HFFc6 (cell line): ENCODE measurements at regions not wholly inside any gene's neighbourhood (a gene's known extent, or its start where the extent isn't known, plus 50 kb on each side); places are given as distances from the start of the nearest gene placed in this dataset.
A peak's percentile ranks its signal among the peaks of the same experiment; 100 is the strongest.

ENCODE experiments used
- DNase-seq: peaks from one replicate; pipeline ENCODE4 v3.0.0-alpha.2; 2018
- H3K27ac Mint-ChIP-seq: 2 replicates; pipeline ENCODE4 v1.8.0; 2020; ENCODE audit warnings: mild to moderate bottlenecking, mixed read lengths
- H3K27me3 Mint-ChIP-seq: 2 replicates; pipeline ENCODE4 v1.8.0; 2021; ENCODE audit warnings: mild to moderate bottlenecking, moderate library complexity, mixed read lengths; ENCODE audit not compliant: insufficient read depth
- H3K36me3 Mint-ChIP-seq: 2 replicates; pipeline ENCODE4 v1.8.0; 2021; ENCODE audit warnings: low read depth, mixed read lengths
- H3K4me1 Mint-ChIP-seq: 2 replicates; pipeline ENCODE4 v1.8.0; 2020; ENCODE audit warnings: low read depth, mixed read lengths
- H3K4me3 Mint-ChIP-seq: 2 replicates; pipeline ENCODE4 v1.8.0; 2020; ENCODE audit warnings: mild to moderate bottlenecking, moderate library complexity, mixed read lengths
- H3K9me3 Mint-ChIP-seq: 2 replicates; pipeline ENCODE4 v1.8.0; 2020; ENCODE audit warnings: mild to moderate bottlenecking, mixed read lengths
- CTCF ChIP-seq: fragments of 200-600 bp; sonication (generic); IDR thresholded peaks from 2 replicates; pipeline ENCODE4 v1.5.0; 2021; ENCODE audit warnings: antibody characterized with exemption, mild to moderate bottlenecking

DNA sequence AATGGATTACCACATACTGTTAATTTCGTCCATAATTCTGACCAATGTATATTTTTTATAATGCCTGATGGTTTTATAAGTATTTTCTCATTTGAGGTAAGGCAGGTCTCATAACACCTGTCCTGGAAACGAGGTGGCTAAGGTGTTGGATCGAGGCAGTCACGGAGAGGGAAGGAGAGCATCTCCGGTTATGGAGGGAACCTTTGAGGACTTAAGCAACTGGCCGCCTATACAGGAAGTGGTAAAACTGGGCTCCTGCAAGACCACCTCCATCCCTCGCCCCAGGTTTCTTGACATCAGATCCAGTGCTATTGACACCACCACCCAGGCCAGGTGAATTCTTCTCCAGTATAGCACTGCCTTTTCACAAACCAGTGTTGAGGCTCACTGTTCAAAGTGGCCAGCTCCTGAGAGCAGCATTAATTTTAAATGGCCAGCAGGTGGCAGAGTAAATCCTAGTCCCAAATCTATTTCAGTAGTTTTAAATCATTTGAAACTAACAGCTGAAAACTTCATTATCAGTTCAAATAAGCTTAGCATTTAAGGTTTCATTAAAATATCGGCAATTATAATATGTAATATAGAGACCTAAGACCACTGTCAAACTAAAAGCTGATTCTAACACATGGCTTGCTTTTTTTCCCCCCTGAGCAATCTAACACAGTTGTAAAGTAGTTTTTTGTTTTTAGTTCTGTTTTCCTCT lies 100.8 kb downstream of the PPM1A start:
- TF ChIP-seq CTCF: peak; percentile 88
- Mint-ChIP-seq H3K4me3 (peak overlapping the region; percentile 16; the same call in 1 of the 2 replicates), H3K36me3 (no peaks in the 10 kb centered on the region), H3K4me1 (no peaks in the 10 kb centered on the region; the same call in 1 of the 2 replicates), H3K27me3 (peaks cover 3% of the 10 kb centered on the region), H3K27ac (no peak overlapping the region), H3K9me3 (no peaks in the 10 kb centered on the region)
- DNase-seq: peak; percentile 37

DNA sequence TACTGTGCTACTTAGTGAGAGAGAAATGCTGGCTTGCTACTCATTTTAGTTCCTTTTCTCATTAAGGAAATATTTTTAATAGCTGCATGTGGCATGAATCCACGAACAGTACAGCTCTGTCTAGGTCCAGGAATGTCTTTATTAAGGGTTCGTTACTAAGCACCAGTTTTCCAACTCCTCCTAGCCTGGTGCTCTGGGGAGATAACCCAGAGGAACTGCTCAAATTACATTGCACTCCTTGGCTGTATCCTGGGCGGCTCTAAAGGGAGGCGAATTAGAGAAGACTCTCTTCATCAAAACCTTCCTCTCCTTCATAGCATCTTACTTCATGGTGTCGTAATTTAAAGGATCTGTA lies 101.3 kb downstream of the PPM1A start:
- Mint-ChIP-seq H3K36me3 (no peaks in the 10 kb centered on the region), H3K27me3 (peaks cover 3% of the 10 kb centered on the region), H3K4me1 (no peaks in the 10 kb centered on the region; the same call in 1 of the 2 replicates), H3K4me3 (peak overlapping the region; percentile 16; the same call in 1 of the 2 replicates), H3K9me3 (no peaks in the 10 kb centered on the region), H3K27ac (no peak overlapping the region)
- no peak for DNase-seq
- no peak for TF ChIP-seq CTCF

DNA sequence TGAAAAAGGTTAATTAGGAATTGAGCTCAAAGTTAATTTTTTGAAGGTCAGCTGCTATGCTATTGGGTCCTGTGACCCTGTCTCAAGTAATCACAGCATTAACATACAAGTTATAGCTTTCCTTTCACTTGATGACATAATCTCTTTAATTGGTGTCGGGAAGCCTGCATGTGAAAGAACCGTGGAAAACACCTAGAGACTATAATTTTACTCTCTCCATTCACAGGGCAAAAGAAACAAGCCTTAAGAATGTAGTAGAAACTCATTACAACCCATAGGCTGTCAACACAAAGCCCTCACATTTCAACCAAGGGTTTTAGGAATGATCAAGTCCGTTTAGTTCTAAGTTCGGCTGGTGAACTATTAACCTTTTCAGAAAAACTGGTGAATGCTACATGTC lies 104.4 kb downstream of the PPM1A start:
- Mint-ChIP-seq H3K36me3 (no peaks in the 10 kb centered on the region), H3K27ac (no peak overlapping the region), H3K9me3 (no peaks in the 10 kb centered on the region), H3K4me1 (no peaks in the 10 kb centered on the region; the same call in 1 of the 2 replicates), H3K4me3 (no peak overlapping the region), H3K27me3 (peaks cover 3% of the 10 kb centered on the region)
- no peak for TF ChIP-seq CTCF
- no peak for DNase-seq

DNA sequence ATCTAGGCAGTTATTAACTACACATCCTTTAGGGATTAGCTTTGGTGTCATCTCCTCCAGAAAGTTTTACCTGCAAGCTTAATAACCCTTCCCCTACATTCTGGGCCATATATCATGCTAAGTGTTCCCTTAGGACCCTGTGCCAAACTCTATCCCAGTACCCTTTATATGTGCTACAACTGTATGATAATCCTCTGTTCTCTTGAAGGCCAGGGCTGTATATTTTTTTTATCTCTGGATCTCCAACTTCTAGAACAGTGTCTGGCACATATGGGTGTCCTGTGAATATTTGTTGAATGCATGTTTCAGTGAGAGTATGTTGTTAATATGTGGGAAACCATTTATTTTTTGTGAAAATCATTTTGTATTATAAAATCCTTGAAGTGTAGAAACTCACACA lies 106.7 kb downstream of the PPM1A start:
- no peak for DNase-seq
- Mint-ChIP-seq H3K36me3 (no peaks in the 10 kb centered on the region), H3K27ac (no peak overlapping the region), H3K9me3 (no peaks in the 10 kb centered on the region), H3K4me3 (no peak overlapping the region), H3K27me3 (peaks cover 3% of the 10 kb centered on the region; the same call in 1 of the 2 replicates), H3K4me1 (no peaks in the 10 kb centered on the region)
- no peak for TF ChIP-seq CTCF

GRCh38 chr14:60356386-60356785 lies 107.4 kb downstream of the PPM1A start:
- no peak overlapping the region for H3K27ac Mint-ChIP-seq
- peaks cover 3% of the 10 kb centered on the region; the same call in 1 of the 2 replicates for H3K27me3 Mint-ChIP-seq
- TF ChIP-seq CTCF: no peak
- DNase-seq: no peak
- no peak overlapping the region for H3K4me3 Mint-ChIP-seq
- no peaks in the 10 kb centered on the region for H3K36me3 Mint-ChIP-seq
- no peaks in the 10 kb centered on the region for H3K9me3 Mint-ChIP-seq
- H3K4me1 Mint-ChIP-seq: no peaks in the 10 kb centered on the region
